Suprapubic skin (tissue), 4 donors: ENCODE measurements at regions not wholly inside any gene's neighbourhood (a gene's known extent, or its start where the extent isn't known, plus 50 kb on each side); places are given as distances from the start of the nearest gene placed in this dataset.

Experiments used
- DNase-seq, 2 donors: peaks; one replicate each; pipeline ENCODE4 v3.0.0-alpha.2; 2019; ENCODE audit warnings: low spot score in 2 of 2
- H3K27ac ChIP-seq: fragments of 200-600 bp; sonication (generic); one replicate; pipeline ENCODE4 v1.5.1; 2019
- H3K27me3 ChIP-seq: fragments of 200-600 bp; sonication (generic); one replicate; pipeline ENCODE4 v1.5.1; 2019
- H3K36me3 ChIP-seq: fragments of 200-600 bp; sonication (generic); one replicate; pipeline ENCODE4 v1.5.1; 2019
- H3K4me1 ChIP-seq: fragments of 200-600 bp; sonication (generic); one replicate; pipeline ENCODE4 v1.5.1; 2019
- H3K4me3 ChIP-seq: fragments of 200-600 bp; sonication (generic); one replicate; pipeline ENCODE4 v1.5.1; 2019; ENCODE audit warnings: mild to moderate bottlenecking
- H3K9me3 ChIP-seq: fragments of 200-600 bp; sonication (generic); one replicate; pipeline ENCODE4 v1.5.1; 2019
- EP300 ChIP-seq: sonication (generic); formaldehyde crosslinking; IDR thresholded peaks from one replicate; pipeline ENCODE4 v1.6.1; 2017; ENCODE audit warnings: antibody characterized with exemption
- POLR2A ChIP-seq, 2 donors: fragments of 450-650 bp; IDR thresholded peaks; one replicate each; pipeline ENCODE4 v1.6.1; 2017; ENCODE audit warnings: antibody characterized with exemption in 2 of 2, mild to moderate bottlenecking in 2 of 2, moderate library complexity in 2 of 2
- POLR2AphosphoS5 ChIP-seq, 3 donors: sonication (generic); formaldehyde crosslinking; IDR thresholded peaks; one replicate each; pipeline ENCODE4 v1.6.1; 2017; ENCODE audit warnings: antibody characterized with exemption in 3 of 3
- WGBS: methylation state at CpG from one replicate; pipeline ENCODE4 v1.1.5; 2018; 5-methylcytosine and 5-hydroxymethylcytosine counted together
- TF ChIP-seq, protein P1 (sequence below), 2 donors: fragments of 200-600 bp in 1 of 2; fragments of 450-650 bp in 1 of 2; sonication (generic) in 1 of 2; IDR thresholded peaks; one replicate each; pipeline ENCODE4 v1.5.1; 2016 to 2019; ENCODE audit warnings: antibody characterized with exemption in 2 of 2, mild to moderate bottlenecking in 1 of 2, moderate library complexity in 1 of 2

DNA sequence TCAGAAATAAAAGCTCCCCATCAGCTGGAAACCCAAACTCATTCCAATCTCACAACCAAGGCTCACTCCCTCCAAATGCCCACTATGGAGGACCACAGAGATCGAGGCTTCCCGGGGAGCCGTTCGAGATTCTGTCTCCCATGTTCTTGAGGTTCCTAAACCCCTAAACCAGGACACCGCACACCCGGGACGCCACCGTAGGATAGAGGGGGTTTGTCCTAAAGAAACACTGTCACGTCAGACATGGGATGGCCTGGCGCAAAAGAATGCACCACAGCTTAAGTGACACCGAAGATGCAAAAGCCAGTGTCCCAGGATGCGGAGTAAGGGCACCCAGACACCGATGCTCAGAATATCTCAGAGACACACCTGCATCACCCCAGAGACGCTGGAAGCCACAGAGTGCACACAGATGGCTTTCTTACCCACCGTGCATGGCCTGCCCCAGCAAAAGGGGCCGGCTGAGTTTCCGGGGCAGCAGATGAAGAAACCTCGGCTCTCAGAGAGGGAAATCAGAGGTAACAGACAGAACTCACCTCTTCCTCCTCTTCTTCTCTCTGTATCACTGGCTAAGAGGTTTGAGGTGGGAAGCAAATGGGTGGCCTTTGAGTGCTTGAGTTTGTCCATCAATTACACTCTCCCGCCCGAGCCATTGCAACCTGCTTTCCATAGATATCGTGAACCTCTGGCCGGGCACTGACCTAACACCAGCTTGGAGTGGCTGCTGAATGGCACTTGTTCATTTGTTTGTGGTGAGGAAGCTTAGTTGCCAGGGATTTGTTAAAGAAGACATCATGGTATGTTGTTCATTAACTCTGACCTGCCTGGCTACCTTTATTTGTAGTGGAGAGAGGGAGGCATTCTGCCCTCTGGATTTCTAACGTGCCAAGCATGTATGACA is 65.1 kb upstream of the TNRC6C start:
- H3K36me3 ChIP-seq, result no peaks in the 10 kb centered on the region
- 88% methylated on average over 23 of the region's 23 CpGs for WGBS
- H3K27me3 ChIP-seq, result peaks cover 5% of the 10 kb centered on the region
- DNase-seq, result peak in 1 of 2 donors; percentile 44
- no peaks in the 10 kb centered on the region for H3K4me1 ChIP-seq
- H3K4me3 ChIP-seq, result no peak overlapping the region
- TF ChIP-seq, protein P1, sequence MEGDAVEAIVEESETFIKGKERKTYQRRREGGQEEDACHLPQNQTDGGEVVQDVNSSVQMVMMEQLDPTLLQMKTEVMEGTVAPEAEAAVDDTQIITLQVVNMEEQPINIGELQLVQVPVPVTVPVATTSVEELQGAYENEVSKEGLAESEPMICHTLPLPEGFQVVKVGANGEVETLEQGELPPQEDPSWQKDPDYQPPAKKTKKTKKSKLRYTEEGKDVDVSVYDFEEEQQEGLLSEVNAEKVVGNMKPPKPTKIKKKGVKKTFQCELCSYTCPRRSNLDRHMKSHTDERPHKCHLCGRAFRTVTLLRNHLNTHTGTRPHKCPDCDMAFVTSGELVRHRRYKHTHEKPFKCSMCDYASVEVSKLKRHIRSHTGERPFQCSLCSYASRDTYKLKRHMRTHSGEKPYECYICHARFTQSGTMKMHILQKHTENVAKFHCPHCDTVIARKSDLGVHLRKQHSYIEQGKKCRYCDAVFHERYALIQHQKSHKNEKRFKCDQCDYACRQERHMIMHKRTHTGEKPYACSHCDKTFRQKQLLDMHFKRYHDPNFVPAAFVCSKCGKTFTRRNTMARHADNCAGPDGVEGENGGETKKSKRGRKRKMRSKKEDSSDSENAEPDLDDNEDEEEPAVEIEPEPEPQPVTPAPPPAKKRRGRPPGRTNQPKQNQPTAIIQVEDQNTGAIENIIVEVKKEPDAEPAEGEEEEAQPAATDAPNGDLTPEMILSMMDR (IDR thresholded peaks at IDR 0.05), result no peak
- no peak for TF ChIP-seq POLR2AphosphoS5 (IDR thresholded peaks at IDR 0.05)
- TF ChIP-seq EP300, result no peak
- TF ChIP-seq POLR2A (IDR thresholded peaks at IDR 0.05), result no peak
- no peaks in the 10 kb centered on the region for H3K9me3 ChIP-seq
- no peak overlapping the region for H3K27ac ChIP-seq

DNA sequence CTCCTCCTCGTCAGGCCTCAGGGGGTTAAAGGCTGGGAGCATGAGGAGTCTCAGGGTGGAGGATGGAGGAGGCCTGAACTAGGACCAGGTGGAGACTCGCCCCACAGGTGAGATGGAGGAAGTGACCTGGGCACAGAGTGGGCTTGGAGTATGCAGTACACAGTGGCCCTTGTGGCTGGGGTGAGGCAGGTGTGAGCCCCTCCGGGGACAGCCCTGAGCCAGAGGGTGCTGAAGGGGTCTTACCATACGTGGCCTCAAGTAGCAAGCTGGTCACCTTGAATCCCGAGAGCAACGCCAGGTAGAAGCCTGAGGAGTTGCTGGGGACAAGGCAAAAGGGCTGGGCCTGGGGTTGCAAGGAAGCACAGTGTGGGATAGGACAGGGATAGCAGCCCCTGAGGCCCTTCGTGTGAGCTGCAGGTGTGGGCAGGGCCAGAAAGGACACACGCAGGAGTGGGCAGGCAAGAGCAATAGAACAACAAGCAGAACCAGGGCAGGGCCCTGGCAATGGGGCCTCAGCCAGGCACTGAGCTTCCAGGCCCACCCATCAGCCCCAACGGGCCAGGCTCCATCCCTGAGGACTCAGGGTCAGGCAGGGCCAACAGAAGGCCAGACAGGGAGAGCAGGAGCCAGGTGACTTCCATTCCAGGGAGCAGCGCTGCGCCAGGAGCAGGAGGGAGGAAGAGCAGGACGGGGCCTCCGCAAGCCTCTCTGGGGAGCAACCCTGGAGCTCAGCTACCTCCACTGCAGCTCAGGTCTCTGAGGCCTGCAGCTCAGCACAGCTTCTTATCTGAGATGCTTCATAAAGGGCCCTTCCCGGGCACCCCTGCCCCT is 64.2 kb upstream of the TNRC6C start:
- DNase-seq, result no peak
- Histone ChIP-seq H3K27ac (no peak overlapping the region), H3K9me3 (no peaks in the 10 kb centered on the region), H3K4me3 (no peak overlapping the region), H3K27me3 (peaks cover 6% of the 10 kb centered on the region), H3K4me1 (no peaks in the 10 kb centered on the region), H3K36me3 (no peaks in the 10 kb centered on the region)
- no peak for TF ChIP-seq POLR2AphosphoS5 (IDR thresholded peaks at IDR 0.05)
- TF ChIP-seq EP300, result no peak
- no peak for TF ChIP-seq POLR2A (IDR thresholded peaks at IDR 0.05)
- TF ChIP-seq, protein P1 (IDR thresholded peaks at IDR 0.05), result no peak
- WGBS, result 86% methylated on average over 14 of the region's 14 CpGs

DNA sequence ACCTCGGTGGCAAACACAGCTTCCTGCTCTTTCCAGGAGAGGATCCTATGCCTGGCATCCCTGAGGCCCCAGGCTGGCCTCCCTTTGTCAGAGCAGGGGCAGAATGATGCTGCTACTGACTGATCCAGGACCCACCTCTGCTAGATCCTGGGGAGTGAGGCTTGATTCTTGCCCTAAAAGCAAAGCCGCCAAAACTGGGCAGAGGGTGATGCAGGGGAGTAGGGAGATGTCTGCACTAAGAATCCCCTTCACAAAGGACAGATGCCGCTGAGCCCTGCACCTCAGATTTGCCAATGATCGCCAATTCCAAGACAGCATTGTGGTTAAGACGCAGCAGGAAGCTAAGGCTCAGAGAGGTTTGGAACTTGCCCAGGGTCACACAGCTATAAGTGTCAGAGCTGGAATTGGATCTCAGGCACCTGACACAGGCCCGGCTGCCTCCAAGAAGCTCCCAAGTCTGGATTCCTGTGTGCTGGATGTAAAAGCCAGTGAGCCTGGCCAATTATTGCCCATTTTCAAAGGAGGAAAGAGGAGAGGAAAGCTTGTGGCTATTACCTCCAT is 60.7 kb upstream of the TNRC6C start:
- no peak for TF ChIP-seq EP300
- TF ChIP-seq POLR2AphosphoS5 (IDR thresholded peaks at IDR 0.05), result no peak
- TF ChIP-seq, protein P1 (IDR thresholded peaks at IDR 0.05), result no peak
- no peak for TF ChIP-seq POLR2A (IDR thresholded peaks at IDR 0.05)
- no peak overlapping the region for H3K27ac ChIP-seq
- no peak overlapping the region for H3K4me3 ChIP-seq
- peaks cover 8% of the 10 kb centered on the region for H3K27me3 ChIP-seq
- H3K36me3 ChIP-seq, result no peaks in the 10 kb centered on the region
- no peak for DNase-seq
- WGBS, result 92% methylated on average over 6 of the region's 6 CpGs
- H3K9me3 ChIP-seq, result no peaks in the 10 kb centered on the region
- H3K4me1 ChIP-seq, result no peaks in the 10 kb centered on the region

DNA sequence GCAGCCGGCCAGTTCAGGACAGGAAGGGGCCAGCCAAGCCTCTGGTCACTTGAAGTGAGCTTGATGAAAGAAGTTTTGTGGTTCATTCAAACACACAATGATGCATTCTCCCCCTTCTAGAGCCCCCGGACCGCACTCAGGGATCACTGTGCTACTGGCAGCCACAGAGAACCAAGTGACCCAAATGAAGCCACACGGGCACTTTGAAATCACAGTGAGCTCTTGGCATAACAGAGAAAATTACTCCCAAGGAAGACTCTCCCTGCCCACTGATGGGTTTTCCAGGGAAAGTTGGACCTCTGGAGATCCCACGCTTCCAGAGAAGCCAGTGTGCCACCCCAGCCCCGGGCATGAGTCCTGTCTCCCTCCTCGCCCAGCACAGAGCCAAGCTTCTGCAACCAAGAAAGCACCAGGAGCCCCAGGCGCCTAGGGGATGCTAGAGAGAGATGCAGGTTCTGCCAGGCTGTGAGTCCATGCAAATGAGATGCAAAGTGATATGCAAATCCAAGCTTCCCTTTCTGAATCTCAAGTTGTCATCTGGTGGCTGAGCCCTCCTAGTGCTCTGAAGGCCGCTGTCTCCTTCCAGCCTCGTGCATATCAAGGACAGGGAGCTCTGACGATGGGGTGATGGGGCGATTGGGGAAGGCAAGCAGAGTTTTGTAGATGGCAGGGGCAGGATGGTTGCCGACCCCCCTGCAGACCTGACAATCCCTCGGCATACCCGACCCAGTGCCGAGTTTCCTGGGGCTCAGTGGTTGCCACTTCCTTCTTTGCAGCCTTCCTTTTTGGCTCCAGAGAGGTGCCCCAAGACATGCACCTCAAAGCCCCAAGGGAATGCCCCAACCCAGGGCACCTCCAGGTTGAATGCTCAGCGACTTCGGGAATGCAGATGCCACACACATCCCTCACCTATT is 59.7 kb upstream of the TNRC6C start:
- 69% methylated on average over 15 of the region's 18 CpGs for WGBS
- Histone ChIP-seq H3K27me3 (peaks cover 8% of the 10 kb centered on the region), H3K36me3 (no peaks in the 10 kb centered on the region), H3K4me3 (no peak overlapping the region), H3K9me3 (no peaks in the 10 kb centered on the region), H3K4me1 (no peaks in the 10 kb centered on the region), H3K27ac (no peak overlapping the region)
- TF ChIP-seq POLR2A (IDR thresholded peaks at IDR 0.05), result no peak
- no peak for TF ChIP-seq POLR2AphosphoS5 (IDR thresholded peaks at IDR 0.05)
- no peak for TF ChIP-seq EP300
- TF ChIP-seq, protein P1 (IDR thresholded peaks at IDR 0.05), result no peak
- no peak for DNase-seq
